ENCODE measurements at regions not wholly inside any gene's neighbourhood (a gene's known extent, or its start where the extent isn't known, plus 50 kb on each side); places are given as distances from the start of the nearest gene placed in this dataset.

- no peak for TF ChIP-seq POLR2AphosphoS5 (IDR thresholded peaks at IDR 0.05; ENCODE audit: insufficient read depth in 1 of 2, low read depth in 1 of 2)
- TF ChIP-seq, protein P1, sequence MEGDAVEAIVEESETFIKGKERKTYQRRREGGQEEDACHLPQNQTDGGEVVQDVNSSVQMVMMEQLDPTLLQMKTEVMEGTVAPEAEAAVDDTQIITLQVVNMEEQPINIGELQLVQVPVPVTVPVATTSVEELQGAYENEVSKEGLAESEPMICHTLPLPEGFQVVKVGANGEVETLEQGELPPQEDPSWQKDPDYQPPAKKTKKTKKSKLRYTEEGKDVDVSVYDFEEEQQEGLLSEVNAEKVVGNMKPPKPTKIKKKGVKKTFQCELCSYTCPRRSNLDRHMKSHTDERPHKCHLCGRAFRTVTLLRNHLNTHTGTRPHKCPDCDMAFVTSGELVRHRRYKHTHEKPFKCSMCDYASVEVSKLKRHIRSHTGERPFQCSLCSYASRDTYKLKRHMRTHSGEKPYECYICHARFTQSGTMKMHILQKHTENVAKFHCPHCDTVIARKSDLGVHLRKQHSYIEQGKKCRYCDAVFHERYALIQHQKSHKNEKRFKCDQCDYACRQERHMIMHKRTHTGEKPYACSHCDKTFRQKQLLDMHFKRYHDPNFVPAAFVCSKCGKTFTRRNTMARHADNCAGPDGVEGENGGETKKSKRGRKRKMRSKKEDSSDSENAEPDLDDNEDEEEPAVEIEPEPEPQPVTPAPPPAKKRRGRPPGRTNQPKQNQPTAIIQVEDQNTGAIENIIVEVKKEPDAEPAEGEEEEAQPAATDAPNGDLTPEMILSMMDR (IDR thresholded peaks at IDR 0.05) = no peak
- TF ChIP-seq POLR2A (IDR thresholded peaks at IDR 0.05) = no peak
Measured at GRCh38 chr4:187576751-187577150, 418.8 kb upstream of the ZFP42 start.
